ENCODE measurements at regions not wholly inside any gene's neighbourhood (a gene's known extent, or its start where the extent isn't known, plus 50 kb on each side); places are given as distances from the start of the nearest gene placed in this dataset.
"Not testable (repeated sequence)": the region's sequence is repeated elsewhere in the genome, so short reads cannot be mapped to it uniquely, and the experiment has no call there.

DNA sequence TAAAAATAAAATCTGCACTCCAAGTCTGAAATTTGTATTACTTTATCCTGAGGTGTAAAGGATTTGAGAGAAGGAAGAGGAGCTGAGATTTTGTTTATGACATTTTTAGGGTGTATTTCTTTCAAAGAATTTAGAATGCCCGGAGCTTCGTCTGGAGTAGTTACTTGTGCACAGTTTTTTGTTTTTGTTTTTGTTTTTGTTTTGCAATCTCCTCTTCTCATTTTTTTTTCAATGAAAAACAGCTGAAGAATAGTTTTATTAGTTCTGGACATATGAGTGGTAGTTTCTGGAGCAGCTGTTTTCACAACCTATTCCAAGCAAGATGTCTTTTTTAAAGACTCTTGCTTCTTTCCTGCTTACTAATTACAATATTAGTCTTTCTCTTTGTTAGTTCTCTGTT lies 408.2 kb upstream of the PTGER4 start:
- DNase-seq (ENCODE audit: low read depth) = no peak
- in situ Hi-C loops (cut with HindIII; ENCODE audit: low pct_unique_long_range_greater_than_20kb, low sequenced_read_pairs) = no loop called here

DNA sequence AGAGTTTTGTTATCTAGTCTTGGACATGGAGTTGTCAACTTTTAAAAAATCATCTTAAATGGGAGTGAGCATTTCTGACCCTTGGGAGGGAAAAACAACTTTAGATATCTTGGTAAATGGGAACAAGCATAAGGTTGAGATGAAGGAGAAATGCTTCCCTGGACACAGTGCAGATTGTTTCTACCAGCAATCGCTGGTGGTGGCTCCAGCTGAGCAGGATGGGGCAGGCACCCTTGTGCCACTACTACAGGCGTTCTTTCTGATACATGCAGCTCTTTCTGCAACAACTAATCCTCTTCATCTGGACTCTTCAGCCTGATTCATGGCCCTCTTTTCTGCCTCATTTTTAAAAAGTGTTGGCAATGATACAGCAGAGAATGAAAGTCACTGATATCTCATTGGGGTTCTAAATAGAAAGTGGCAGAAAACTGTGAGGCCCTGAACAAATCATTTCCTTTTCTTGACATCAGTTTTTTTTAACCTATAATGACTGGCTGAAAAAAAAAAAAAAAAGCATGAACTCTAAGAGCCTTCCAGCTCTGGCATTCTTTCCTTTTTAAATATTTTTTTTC lies 409.4 kb upstream of the PTGER4 start:
- no peak for DNase-seq (ENCODE audit: low read depth)
- in situ Hi-C loops (cut with HindIII; ENCODE audit: low pct_unique_long_range_greater_than_20kb, low sequenced_read_pairs) = no loop called here

DNA sequence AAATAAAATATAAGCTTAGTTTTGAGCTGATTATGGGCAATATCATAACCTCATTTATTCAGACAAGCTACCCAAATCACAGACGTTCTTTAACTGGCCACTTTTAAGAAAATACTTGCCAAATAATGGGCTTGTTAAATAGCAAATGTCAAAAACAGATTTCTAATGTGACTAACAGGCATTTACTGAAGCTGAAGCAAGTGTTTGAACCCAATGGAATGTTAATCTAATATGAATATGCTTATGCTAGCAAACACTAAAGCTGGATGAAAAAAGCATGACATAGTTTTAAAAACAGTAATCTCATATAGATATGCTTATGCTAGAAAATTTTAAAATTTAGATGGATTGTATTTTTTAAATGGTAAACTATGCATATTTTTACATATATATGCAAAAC lies 411.6 kb upstream of the PTGER4 start:
- in situ Hi-C loops (cut with HindIII; ENCODE audit: low pct_unique_long_range_greater_than_20kb, low sequenced_read_pairs) = no loop called here
- DNase-seq (ENCODE audit: low read depth) = no peak

DNA sequence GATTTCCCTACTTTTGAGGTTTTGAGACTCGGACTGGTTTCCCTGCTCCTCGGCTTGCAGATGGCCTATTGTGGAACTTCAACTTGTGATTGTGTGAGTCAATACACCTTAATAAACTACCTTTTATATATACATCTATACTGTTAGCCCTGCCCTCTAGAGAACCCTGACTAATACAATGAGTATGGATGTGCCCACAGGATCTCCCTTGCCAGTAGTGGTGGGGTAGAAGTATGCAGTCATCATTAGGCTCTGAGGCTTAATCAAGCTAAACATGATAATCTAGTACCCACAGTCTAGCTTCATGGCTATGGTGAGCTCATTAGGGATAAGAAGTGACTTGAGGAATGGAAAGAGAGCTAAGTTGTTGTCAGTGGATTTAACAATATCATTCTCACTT lies 412.8 kb upstream of the PTGER4 start:
- in situ Hi-C loops (cut with HindIII; ENCODE audit: low pct_unique_long_range_greater_than_20kb, low sequenced_read_pairs) = no loop called here
- no peak for DNase-seq (ENCODE audit: low read depth)

DNA sequence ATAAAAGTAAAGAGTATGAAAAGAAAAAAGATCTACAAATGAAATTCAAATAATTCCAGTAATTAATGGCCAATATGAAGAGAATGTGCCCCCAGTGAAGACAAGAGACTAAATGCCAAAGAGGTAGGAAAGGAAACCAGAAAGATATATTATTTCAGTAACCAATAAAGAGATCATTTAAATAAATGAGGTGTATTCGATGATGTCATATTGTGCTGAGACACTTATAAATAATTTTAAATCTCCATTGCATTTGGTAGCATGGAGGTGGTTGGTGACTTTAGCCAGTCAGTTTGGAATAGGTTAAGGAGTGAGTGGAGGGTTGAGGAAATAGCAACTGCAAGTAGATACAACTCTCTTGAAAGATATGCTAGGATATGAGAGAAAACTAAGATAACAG lies 417.7 kb upstream of the PTGER4 start:
- in situ Hi-C loops (cut with HindIII; ENCODE audit: low pct_unique_long_range_greater_than_20kb, low sequenced_read_pairs) = no loop called here
- no peak for DNase-seq (ENCODE audit: low read depth)

DNA sequence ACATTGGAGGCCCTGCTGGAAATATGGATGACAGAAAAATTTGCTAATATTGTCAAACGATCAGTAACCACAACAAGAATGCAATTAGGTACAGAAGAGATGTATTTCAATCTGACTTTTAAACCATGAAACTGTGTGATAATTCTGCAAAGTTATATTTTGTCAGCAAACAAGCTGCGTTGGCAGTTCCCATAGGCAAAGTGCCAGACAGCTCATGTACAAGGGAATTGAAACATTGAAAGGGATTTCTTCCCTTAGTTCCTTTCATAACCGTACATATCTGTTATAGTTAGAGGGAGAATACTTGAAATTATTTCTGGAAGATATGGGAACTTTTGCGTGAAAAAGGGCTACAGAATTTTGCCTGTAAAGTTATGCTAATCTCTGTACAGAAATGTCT lies 419.4 kb upstream of the PTGER4 start:
- in situ Hi-C loops (cut with HindIII; ENCODE audit: low pct_unique_long_range_greater_than_20kb, low sequenced_read_pairs) = no loop called here

DNA sequence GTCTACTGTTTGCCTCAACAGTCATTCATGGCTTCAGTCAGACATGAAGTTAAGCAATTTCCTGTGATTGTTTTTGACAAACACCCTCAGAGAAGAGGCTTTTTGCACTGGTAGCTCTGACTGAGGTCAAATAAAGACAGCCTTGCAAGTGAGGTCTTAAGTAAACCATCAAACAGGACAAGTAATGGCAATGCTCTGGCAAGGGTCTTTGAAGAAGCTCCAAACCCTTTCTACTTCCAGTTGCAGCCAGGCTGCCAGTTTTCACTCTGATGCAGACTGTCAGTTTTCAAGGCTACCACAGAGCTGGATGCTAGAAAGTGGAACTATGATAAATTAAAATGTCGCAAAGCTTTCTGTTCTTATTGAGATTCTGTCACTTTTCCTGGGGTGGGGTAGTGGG lies 421.5 kb upstream of the PTGER4 start:
- in situ Hi-C loops (cut with HindIII; ENCODE audit: low pct_unique_long_range_greater_than_20kb, low sequenced_read_pairs) = no loop called here

More for the DNA sequence above, 419.4 kb upstream of the PTGER4 start:
- no peak for DNase-seq (ENCODE audit: low read depth)

DNA sequence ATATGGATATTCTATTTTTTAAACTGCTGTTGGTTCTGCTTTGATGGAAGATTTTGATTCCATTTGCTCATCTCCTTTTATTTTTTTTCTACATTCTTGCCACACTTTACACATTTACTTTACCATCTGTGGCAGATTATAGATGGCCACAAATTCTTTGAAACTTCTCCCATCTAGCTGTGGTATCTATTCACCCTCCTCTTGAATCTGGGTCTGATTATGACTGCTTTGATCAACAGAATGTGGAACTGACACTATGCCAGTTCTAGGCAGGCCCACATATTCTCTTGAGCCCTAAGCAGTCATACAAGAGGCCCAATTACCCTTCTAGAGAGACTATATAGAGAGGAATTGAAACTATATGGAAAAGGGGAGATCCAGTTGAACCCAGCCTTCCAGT lies 439.0 kb upstream of the PTGER4 start:
- DNase-seq (ENCODE audit: low read depth) = no peak
- in situ Hi-C loops (cut with HindIII; ENCODE audit: low pct_unique_long_range_greater_than_20kb, low sequenced_read_pairs) = no loop called here

More for the DNA sequence above, 421.5 kb upstream of the PTGER4 start:
- DNase-seq (ENCODE audit: low read depth) = no peak

DNA sequence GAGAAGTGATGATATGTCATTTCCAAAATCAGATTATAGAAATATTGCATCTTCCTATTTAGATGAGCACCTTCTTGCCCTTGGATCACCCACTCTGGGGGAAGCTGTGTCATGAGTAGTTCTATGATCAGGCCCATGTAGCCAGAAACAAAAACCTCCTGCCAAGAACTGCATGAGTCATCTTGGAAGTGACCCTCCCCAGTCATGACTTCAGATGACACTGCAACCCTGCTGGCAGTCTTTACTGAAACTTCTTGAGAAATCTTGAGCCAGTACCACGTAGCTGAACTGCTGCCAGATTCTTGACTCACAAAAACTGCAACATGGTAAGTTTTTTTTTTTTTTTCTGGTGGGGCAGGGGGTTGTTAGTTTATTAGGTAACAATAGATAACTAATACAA lies 439.6 kb upstream of the PTGER4 start:
- no peak for DNase-seq (ENCODE audit: low read depth)
- in situ Hi-C loops (cut with HindIII; ENCODE audit: low pct_unique_long_range_greater_than_20kb, low sequenced_read_pairs) = no loop called here

DNA sequence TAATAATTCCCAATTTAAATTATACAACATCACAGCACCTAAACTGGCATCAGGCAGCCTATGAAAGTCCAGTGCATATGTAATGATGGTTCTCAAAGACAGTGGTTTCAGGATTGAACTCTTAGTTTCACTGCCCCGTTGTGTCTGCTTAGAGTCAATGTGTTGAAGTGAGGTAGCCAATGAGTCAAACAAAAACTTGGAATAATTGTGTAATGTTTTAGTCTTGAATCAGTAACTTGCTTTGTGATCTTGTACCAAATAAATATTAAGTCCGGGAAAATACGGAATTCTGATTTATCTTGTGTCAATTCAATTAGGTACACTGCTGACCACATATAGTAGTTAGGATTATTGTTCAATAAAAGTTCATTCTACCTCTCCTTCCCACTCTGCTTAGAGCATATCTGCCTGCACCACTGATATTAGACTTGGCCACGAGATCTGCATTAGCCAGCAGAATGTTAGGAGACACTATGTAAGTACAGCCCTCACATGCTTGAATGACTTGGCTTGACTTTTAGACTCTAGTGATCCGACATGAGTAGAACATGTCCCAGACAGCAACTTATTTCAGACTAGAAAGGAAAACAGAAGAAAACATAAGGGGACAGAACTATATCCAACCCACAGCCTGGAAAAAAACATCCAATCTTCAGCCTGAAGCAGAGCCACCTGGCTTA lies 441.5 kb upstream of the PTGER4 start:
- no peak for DNase-seq (ENCODE audit: low read depth)
- in situ Hi-C loops (cut with HindIII; ENCODE audit: low pct_unique_long_range_greater_than_20kb, low sequenced_read_pairs) = no loop called here

DNA sequence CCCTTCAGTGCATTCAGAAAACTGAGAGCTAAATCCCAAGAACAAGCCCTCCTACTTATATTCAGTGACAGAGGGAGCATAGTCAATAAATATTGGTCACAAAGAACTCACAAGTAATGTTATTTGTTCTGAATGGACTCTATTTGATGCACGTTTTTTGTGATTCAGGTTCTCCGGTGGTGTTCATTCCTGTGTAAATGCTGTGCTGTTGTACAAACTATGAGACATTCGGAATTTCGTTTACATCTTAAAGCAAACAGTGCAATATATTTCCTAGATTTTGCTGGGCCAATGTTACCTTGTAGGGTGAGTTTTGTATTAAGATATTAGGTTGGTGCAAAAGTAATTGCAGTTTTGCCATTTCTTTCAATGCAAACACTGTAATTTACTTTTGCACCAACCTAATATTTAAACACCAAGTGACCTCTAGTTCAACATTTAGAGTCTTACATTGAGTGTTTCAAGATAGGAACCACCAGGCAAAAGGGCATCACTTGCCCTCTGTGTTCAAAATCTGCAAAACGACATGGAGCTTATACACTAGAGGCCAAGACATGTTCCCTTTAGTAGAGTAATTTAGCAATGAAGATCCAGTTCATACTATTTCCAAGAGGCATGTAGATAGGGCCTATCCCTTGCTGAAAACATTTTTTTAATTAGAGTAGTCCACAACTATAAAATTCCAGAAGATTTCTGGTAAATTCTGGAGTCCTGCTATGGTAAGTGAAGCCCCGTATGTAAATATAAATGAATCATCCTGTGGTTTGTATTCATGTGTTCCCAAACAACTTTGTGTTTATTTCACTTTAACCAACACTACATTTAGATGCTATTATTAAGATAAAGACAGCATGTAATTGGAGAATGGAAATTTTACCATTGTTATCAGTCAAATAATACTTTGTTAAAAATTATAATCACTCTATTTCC lies 444.0 kb upstream of the PTGER4 start:
- in situ Hi-C loops (cut with HindIII; ENCODE audit: low pct_unique_long_range_greater_than_20kb, low sequenced_read_pairs) = no loop called here
- DNase-seq (ENCODE audit: low read depth) = no peak

DNA sequence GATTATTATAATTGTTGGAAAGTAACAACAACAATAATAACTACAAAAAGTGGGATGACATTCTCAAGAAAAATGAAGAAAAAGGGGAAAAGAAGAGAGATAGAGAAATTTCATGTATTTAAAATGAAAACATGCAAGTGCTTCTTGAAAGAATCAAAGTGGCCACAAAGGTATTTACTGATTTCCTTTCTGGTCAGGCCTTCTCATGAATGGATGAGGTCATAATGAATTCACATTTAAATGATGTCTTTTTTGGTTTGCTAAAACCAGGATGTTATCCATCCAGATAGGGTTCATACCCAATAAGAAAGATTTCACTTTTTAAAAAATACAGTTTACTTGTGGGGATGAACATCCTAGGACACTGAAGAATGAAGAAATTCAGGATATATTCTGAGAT lies 446.4 kb upstream of the PTGER4 start:
- DNase-seq (ENCODE audit: low read depth) = no peak
- in situ Hi-C loops (cut with HindIII; ENCODE audit: low pct_unique_long_range_greater_than_20kb, low sequenced_read_pairs) = no loop called here

DNA sequence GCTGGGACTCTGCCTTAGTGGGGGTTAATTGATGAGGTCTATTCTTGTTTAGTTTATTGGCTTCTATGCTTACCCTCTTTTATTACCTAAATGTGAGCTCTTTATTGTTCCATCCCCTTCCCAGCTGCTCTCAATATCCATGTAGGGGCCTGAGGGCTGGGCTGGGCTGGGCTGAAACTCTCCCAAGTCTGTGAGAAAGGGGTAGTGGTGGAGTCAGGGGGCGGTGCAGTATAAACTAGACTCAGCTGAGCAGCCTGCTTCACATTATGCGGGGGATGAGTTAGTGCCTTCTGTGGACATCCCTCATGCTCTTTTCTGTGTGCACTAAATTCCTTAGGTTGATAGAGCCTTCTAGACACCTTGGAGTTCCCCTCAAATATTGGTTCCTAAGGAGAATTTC lies 451.8 kb upstream of the PTGER4 start:
- no peak for DNase-seq (ENCODE audit: low read depth)
- in situ Hi-C loops (cut with HindIII; ENCODE audit: low pct_unique_long_range_greater_than_20kb, low sequenced_read_pairs) = no loop called here

DNA sequence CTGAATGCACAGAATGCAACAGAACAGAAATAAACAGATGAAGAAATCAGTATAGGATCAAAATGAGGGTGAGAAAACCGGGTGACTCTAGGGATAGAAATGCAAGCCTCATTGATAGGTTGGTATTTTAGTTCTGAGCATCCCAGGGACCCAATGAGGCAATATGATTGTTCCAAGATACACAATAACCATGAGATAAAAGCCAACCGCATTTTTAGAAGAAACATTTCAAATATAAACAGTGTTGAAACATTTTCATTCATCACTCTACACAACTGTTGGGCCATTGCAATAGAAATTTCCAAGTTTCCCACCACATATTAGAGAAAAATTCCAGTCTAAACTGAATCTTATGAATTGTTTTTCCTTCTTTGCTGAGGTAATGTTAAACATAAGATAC lies 452.3 kb upstream of the PTGER4 start:
- DNase-seq (ENCODE audit: low read depth) = no peak
- in situ Hi-C loops (cut with HindIII; ENCODE audit: low pct_unique_long_range_greater_than_20kb, low sequenced_read_pairs) = no loop called here

DNA sequence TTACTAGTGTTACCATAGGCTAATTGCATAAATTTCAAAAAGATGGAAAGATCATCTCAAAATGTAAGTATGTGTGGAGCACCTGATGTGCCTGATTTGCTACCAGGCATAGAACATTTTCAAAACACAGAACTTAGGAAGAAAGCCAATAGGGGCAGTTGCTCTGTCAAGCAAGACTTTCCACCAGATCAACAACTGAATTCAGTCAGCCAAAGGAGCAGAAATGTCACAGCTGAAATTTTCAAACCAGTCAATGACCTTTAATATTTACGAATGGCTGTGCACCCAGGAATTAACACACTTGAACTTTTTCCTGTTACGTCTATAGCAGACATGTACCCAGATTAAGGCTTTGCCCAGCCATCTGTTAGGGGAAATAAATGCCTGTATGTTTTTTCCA lies 452.8 kb upstream of the PTGER4 start:
- in situ Hi-C loops (cut with HindIII; ENCODE audit: low pct_unique_long_range_greater_than_20kb, low sequenced_read_pairs) = no loop called here
- no peak for DNase-seq (ENCODE audit: low read depth)

DNA sequence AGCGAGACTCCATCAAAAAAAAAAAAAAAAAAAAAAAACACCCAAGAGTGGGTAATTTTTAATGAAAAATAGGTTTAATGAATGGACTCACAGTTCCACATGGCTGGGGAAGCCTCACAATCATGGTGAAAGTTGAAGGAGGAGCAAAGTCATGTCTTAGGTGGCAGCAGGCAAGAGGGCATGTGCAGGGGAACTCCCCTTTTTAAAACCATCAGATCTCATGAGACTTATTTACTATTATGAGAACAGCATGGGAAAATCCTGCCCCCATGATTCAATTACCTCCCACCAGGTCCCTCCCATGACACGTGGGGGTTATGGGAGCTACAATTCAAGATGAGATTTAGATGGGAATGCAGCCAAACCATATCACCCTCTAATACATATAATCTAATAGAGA lies 454.6 kb upstream of the PTGER4 start:
- DNase-seq (ENCODE audit: low read depth); in situ Hi-C loops (cut with HindIII; ENCODE audit: low pct_unique_long_range_greater_than_20kb, low sequenced_read_pairs): not testable (repeated sequence)

DNA sequence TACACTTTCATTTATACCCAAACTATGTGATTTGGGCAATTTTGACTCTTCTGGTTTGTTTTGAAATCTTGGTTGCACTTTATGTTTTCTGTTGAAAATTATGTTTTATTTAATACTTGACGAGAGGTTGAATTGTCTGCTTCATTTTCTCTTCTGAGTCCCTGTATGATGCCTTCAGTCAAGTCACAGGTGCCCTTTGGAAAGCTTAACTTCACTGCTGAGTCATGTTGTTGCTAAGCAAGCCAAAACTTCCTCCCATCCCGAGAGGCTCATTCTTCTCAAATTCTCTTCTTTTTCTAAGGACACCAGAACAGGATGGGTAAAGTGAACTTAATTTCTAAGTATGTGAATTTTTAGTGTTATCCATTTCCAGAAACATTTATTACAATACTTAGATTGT lies 455.3 kb upstream of the PTGER4 start:
- in situ Hi-C loops (cut with HindIII; ENCODE audit: low pct_unique_long_range_greater_than_20kb, low sequenced_read_pairs) = no loop called here
- peak; percentile 18 for DNase-seq (ENCODE audit: low read depth)

DNA sequence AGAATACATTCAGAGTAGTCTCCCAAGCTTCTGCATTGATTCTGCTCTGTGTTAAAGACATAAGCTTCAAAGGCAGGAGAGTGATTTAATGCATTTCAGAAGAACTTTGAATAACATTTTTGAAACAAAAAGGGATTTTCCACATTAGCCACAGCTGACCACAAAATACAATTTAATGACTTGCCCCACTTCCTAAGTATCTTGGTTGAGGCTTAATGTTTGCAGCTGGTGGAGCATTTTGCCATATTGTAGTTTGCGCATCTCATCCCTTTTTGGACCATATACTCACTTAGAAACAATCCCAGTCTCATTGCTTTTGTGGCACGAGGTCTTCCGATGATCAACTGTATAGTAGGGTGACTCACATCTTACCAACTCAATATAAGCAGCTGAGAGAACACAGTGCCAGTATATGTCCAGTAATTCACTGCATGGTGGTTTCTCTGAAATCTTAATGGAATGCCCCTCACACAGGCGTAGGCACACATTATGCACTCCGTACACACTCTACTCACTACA lies 455.8 kb upstream of the PTGER4 start:
- in situ Hi-C loops (cut with HindIII; ENCODE audit: low pct_unique_long_range_greater_than_20kb, low sequenced_read_pairs) = no loop called here
- DNase-seq (ENCODE audit: low read depth) = peak; percentile 41

DNA sequence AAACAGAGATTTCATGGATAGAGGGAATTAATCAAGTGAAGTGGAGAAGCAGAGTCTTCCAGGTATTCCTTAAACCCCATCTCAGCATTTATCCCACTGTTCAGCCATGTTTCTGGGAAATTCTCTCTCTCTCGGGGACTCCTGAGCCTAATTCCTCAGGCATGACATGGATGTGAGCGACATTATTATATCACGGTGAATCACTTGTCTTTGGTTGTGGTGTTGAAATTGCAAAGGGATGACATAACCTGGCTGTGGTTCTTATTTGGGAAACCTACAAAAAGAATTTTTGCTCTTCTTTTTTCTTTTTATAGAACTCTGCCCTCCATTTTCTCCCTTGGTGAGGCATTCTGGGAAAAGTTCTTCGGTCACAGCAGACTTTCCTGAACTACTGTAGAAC lies 457.9 kb upstream of the PTGER4 start:
- in situ Hi-C loops (cut with HindIII; ENCODE audit: low pct_unique_long_range_greater_than_20kb, low sequenced_read_pairs) = no loop called here
- DNase-seq (ENCODE audit: low read depth) = peak; percentile 39
